GM12891 (cell line): ENCODE measurements at regions not wholly inside any gene's neighbourhood (a gene's known extent, or its start where the extent isn't known, plus 50 kb on each side); places are given as distances from the start of the nearest gene placed in this dataset.

ENCODE experiments used
- DNase-seq: peaks from one replicate; pipeline ENCODE4 v3.0.0; 2011; ENCODE audit warnings: low spot score; ENCODE audit not compliant: insufficient read length
- FAIRE-seq: peaks from 2 replicates; lab custom pipeline; 2011; peaks lifted over from hg19 to GRCh38; lab: Jason Lieb, UNC
- PAX5 ChIP-seq: IDR thresholded peaks from 2 replicates; pipeline ENCODE4 v1.6.1; 2011; ENCODE audit warnings: low read length, moderate library complexity, mild to moderate bottlenecking; ENCODE audit not compliant: insufficient read depth, severe bottlenecking
- POLR2A ChIP-seq: IDR thresholded peaks from 2 replicates; pipeline ENCODE4 v1.6.1; 2011; ENCODE audit warnings: low read depth, low read length, control low read depth
- POLR2AphosphoS5 ChIP-seq: IDR thresholded peaks from 2 replicates; pipeline ENCODE4 v1.6.1; 2011; ENCODE audit warnings: low read depth, low read length, control low read depth
- POU2F2 ChIP-seq: IDR thresholded peaks from 2 replicates; pipeline ENCODE4 v1.6.1; 2011; ENCODE audit warnings: low read depth, mild to moderate bottlenecking, control low read depth, low read length, moderate library complexity
- SPI1 ChIP-seq: IDR thresholded peaks from 2 replicates; pipeline ENCODE4 v1.6.1; 2011; ENCODE audit warnings: low read depth, low read length, control low read depth
- TAF1 ChIP-seq: IDR thresholded peaks from 2 replicates; pipeline ENCODE4 v1.6.1; 2011; ENCODE audit warnings: low read depth, low read length, control low read depth

- DNase-seq: no peak
- no peak for FAIRE-seq
- TF ChIP-seq POU2F2: no peak
- no peak for TF ChIP-seq SPI1
- no peak for TF ChIP-seq TAF1
- TF ChIP-seq PAX5: no peak
- no peak for TF ChIP-seq POLR2AphosphoS5
- no peak for TF ChIP-seq POLR2A
Observed at GRCh38 chr2:160628811-160629210, 135.2 kb upstream of the RBMS1 start.

DNA sequence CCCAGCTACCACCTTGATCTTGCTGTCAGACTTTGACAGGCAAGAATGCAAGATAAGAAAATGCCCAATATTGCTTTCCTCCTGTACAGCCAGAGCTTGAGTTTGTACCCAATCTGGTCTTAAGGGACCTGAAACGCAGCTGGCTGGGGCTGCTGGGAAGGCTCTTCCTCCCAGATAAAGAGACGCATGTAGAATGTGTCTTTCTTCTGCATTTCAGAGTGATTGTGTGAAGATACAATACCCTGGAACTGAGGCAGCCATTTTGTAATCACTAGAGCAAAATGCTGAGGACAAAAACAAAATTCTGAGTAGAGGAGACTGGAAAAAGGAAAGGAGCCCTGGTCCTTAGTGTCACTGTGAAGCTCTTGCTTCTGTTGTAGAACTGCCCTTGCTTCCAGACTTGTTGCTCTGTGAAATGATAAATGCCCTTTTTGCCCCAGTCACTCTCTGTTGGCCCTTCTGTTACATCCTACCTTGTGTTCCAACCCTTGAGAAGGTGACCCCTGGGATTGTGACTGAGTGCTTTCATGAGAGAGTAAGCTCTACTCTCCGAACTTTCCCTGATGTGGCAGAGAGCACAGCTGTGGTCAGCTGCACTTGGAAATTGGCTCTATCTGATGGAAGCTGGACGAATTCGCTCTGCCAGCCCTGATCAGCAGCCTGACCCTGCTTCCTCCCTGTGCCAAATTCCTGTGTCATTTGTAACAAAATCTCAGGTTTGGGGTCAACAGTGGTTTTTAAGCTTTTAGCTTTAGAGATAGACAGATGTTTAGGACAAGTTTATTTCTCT lies 137.4 kb upstream of the RBMS1 start:
- FAIRE-seq: no peak

DNA sequence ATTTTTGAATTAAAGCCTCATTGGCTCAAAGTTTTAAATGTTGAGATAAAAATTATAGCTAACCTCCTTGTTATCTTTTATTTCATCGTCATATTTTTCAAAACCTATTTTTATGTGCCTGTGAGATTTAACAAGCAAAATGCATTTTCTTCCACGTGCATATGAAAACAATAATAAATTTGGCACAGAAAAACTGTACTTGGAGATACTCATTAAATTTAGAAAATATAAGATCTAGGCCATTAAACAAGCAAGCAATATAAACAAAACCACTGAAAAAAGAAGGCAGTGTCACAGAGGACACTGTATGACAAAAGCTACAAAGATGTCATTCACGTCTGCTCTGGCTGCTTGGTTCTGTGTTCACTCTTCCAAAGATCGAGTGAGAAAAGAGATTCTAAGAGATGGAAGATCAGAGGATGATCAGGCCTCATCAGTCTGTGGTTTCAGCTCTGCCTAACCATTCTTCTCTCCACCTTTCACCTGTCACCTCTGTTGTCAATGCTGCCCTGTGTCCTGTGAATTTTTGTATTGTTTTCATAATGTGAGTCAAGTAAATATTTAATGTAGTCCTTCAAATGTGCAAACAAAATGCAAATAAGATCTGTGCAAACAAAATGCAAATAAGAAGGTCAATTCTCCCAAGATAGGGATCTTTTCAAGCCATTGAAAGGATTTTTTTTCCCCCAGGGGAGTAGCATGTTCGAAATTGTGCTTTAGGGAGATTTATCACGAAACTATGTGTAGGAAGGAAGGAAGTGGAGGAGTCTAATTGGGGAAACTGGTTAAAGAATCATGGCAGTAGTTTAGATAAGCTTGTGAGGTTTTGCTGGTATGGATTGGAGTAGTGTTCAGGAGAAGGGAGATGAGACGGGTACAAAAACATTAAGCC lies 138.7 kb upstream of the RBMS1 start:
- no peak for TF ChIP-seq PAX5
- TF ChIP-seq POU2F2: no peak
- TF ChIP-seq POLR2AphosphoS5: no peak
- no peak for TF ChIP-seq SPI1
- DNase-seq (no peak), FAIRE-seq (no peak)

More for the DNA sequence above, 137.4 kb upstream of the RBMS1 start:
- TF ChIP-seq POU2F2 (no peak), TAF1 (no peak), POLR2AphosphoS5 (no peak), POLR2A (no peak), PAX5 (no peak), SPI1 (no peak)
- DNase-seq: no peak

DNA sequence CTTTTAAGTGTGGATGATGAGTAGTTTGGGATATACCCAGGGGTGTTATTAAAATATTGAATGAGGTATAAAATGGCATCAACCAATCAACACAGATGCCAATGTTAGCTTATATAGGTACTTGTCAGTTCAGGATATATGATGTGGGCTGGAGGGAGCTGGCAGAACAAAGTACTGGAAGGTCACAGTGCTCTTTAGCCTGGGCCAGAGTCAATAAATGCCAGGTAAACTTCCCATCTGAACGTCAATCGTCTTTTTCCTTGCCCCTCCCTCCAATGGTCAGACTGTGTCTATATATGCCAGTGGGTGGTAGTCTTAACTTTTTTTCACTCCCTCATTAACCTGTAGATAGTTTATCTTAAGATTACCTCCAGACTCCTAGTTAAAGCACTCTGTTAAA lies 140.8 kb upstream of the RBMS1 start:
- TF ChIP-seq TAF1 (no peak), POLR2A (no peak)
- DNase-seq: no peak
- FAIRE-seq: no peak

DNA sequence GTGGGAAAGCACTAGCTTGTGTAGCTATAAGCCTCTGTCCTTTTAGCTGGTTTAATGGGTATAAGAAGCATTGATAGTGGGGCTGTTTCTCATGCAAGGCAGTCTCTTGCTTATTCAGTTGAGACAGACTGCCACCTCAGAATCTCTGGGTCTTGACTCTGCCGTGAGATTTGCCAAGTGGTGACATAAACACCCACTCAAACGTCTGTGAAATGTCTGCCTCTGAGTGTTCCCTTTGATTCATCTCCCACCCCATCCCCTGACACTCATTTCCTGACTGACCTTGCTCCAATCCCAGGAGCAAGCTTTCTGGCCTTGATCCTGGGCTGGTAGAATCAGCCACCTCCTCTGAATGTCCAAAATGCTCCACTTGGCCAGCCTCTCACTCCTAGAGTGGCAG lies 141.9 kb upstream of the RBMS1 start:
- no peak for DNase-seq
- FAIRE-seq: no peak

GRCh38 chr2:160639472-160639871 lies 145.9 kb upstream of the RBMS1 start:
- DNase-seq (no peak), FAIRE-seq (no peak)
- TF ChIP-seq SPI1 (no peak), POLR2A (no peak), PAX5 (no peak), POLR2AphosphoS5 (no peak), TAF1 (no peak), POU2F2 (no peak)

More for the DNA sequence above, 141.9 kb upstream of the RBMS1 start:
- TF ChIP-seq SPI1 (no peak), POLR2AphosphoS5 (no peak), POLR2A (no peak), POU2F2 (no peak), TAF1 (no peak), PAX5 (no peak)

GRCh38 chr2:160646684-160647444 lies 153.3 kb upstream of the RBMS1 start:
- TF ChIP-seq TAF1: no peak
- no peak for TF ChIP-seq POU2F2
- TF ChIP-seq PAX5: no peak
- TF ChIP-seq POLR2AphosphoS5: no peak
- no peak for TF ChIP-seq POLR2A
- no peak for TF ChIP-seq SPI1
- no peak for DNase-seq
- no peak for FAIRE-seq

DNA sequence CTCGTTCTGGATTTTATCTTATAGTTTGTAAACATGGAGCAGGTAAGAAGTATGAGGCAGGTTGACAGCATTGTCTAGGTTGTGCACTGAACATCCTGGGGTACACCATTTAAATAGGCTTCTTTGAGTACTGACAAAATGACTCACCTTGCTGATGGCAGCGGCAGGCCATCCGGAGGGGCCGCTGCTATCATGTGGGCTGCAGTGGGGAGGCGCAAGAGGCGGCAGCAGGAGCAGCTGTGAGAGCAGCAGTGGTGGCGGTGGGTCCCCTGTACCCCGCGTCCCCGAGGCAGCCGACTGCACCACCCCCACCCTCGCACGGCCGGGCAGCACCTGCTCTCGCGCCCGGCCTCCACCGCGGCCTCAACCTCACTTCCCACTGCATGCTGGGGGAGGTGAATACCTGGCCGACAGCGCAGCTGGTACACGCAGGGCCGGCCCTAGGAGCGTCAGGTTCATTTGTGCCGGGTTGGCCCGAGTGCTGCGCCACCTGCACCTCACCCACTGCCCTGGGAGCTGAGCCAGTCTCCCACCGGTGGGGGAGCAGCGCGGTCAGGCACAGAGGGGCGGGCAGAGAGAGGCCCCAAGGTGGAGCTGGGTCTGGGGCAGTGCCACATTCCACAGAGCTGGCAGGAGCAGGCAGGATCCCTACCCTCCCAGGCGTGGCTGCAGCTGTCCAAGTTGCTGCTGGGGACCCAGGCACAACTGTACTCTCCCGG lies 154.5 kb upstream of the RBMS1 start:
- TF ChIP-seq POLR2AphosphoS5 (no peak), SPI1 (no peak)
- no peak for FAIRE-seq
- no peak for DNase-seq

DNA sequence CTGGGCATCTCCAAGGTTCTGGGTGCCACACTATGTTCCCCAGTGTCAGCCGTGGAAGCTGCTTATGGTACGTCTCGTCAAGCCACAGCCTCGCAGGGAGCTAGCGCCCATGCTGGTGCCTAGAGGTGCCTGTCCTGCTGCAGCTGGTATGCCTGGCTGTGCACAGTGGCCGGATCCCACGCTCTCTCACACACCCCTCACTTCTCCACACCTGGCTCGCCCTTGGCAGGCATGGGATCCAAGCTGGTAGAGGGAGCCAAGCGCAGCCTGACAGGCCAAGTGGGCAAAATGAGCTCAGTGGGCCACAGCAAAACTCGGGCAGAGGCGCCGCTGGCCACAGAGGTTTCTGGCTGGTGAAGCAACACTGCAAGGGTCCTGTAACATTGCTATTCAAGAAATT lies 156.1 kb upstream of the RBMS1 start:
- no peak for FAIRE-seq
- no peak for TF ChIP-seq POLR2AphosphoS5
- no peak for TF ChIP-seq PAX5
- TF ChIP-seq POLR2A: no peak
- no peak for TF ChIP-seq SPI1
- no peak for TF ChIP-seq POU2F2
- TF ChIP-seq TAF1: no peak
- DNase-seq: no peak
